AG10803 (cell line): ENCODE measurements at regions not wholly inside any gene's neighbourhood (a gene's known extent, or its start where the extent isn't known, plus 50 kb on each side); places are given as distances from the start of the nearest gene placed in this dataset.

Source experiments
- DNase-seq: peaks from one replicate; pipeline ENCODE4 v3.0.0; 2010; ENCODE audit warnings: low read depth
- H3K4me3 ChIP-seq: 2 replicates; pipeline ENCODE4 v1.5.1; 2011; ENCODE audit warnings: mild to moderate bottlenecking, low read length, control low read depth
- CTCF ChIP-seq: conservative IDR thresholded peaks from 2 replicates; pipeline ENCODE4 v1.5.1; 2011; ENCODE audit warnings: mild to moderate bottlenecking, low read length, control low read depth, inconsistent platforms

GRCh38 chr2:198424112-198424511 lies 619.7 kb downstream of the PLCL1 start:
- H3K4me3 ChIP-seq, result no peak overlapping the region
- no peak for TF ChIP-seq CTCF
- DNase-seq, result no peak

GRCh38 chr2:198417836-198418235 lies 613.4 kb downstream of the PLCL1 start:
- no peak for DNase-seq
- no peak for TF ChIP-seq CTCF
- H3K4me3 ChIP-seq, result no peak overlapping the region

- H3K4me3 ChIP-seq, result no peak overlapping the region
- no peak for TF ChIP-seq CTCF
- DNase-seq, result no peak
These were observed 610.6 kb downstream of the PLCL1 start for GRCh38 chr2:198414976-198415375.

- no peak for DNase-seq
- no peak overlapping the region for H3K4me3 ChIP-seq
- TF ChIP-seq CTCF, result no peak
These were observed 607.5 kb downstream of the PLCL1 start for GRCh38 chr2:198411936-198412335.

- no peak overlapping the region for H3K4me3 ChIP-seq
- no peak for DNase-seq
These were observed 603.8 kb downstream of the PLCL1 start for GRCh38 chr2:198408171-198408570.

GRCh38 chr2:198405311-198405710 lies 600.9 kb downstream of the PLCL1 start:
- DNase-seq, result peak; percentile 17
- no peak for TF ChIP-seq CTCF
- no peak overlapping the region for H3K4me3 ChIP-seq

More at GRCh38 chr2:198408171-198408570, 603.8 kb downstream of the PLCL1 start:
- no peak for TF ChIP-seq CTCF

- DNase-seq, result no peak
- no peak for TF ChIP-seq CTCF
- no peak overlapping the region for H3K4me3 ChIP-seq
These were observed 597.3 kb downstream of the PLCL1 start for GRCh38 chr2:198401644-198402043.
